ENCODE measurements at regions not wholly inside any gene's neighbourhood (a gene's known extent, or its start where the extent isn't known, plus 50 kb on each side); places are given as distances from the start of the nearest gene placed in this dataset.

- no peak for TF ChIP-seq CTCF (IDR thresholded peaks at IDR 0.05; ENCODE audit: borderline replicate concordance, extremely low read depth, low read length, poor library complexity, severe bottlenecking)
- TF ChIP-seq EZH2 (IDR thresholded peaks at IDR 0.05; ENCODE audit: borderline replicate concordance, low read depth, low read length, severe bottlenecking): no peak
These were observed 640.3 kb downstream of the SLC6A15 start for GRCh38 chr12:84272324-84272723.

All from DND-41 (cell line).